Aorta (tissue), 5 donors: ENCODE measurements at regions not wholly inside any gene's neighbourhood (a gene's known extent, or its start where the extent isn't known, plus 50 kb on each side); places are given as distances from the start of the nearest gene placed in this dataset.

Experiments used
- ATAC-seq: fragments of 200-7000 bp; cut with Tn5 transposase; one replicate; pipeline ENCODE4 v1.9.1; 2022; ENCODE audit warnings: moderate library complexity; ENCODE audit not compliant: low FRiP score
- DNase-seq, 2 donors: peaks; one replicate each; pipeline ENCODE4 v3.0.0-alpha.2; 2020
- H3K27ac ChIP-seq, 2 donors: one replicate each; pipeline ENCODE4 v1.5.1; 2013; ENCODE audit warnings: low read length in 2 of 2, mild to moderate bottlenecking in 2 of 2, moderate library complexity in 2 of 2, control low read depth in 1 of 2, inconsistent platforms in 1 of 2, low read depth in 1 of 2
- H3K27me3 ChIP-seq, 2 donors: one replicate each; pipeline ENCODE4 v1.6.1; 2013; ENCODE audit warnings: control low read depth in 1 of 2, low read length in 1 of 2, mild to moderate bottlenecking in 1 of 2, moderate library complexity in 1 of 2; ENCODE audit not compliant: insufficient read depth in 2 of 2, control insufficient read depth in 1 of 2
- H3K36me3 ChIP-seq, 2 donors: one replicate each; pipeline ENCODE4 v1.6.1; 2013; ENCODE audit warnings: control low read depth in 1 of 2, low read length in 1 of 2, mild to moderate bottlenecking in 1 of 2; ENCODE audit not compliant: insufficient read depth in 2 of 2, control insufficient read depth in 1 of 2
- H3K4me1 ChIP-seq, 2 donors: one replicate each; pipeline ENCODE4 v1.6.1; 2013; ENCODE audit warnings: low read length in 2 of 2, control low read depth in 1 of 2, mild to moderate bottlenecking in 1 of 2, moderate library complexity in 1 of 2; ENCODE audit not compliant: insufficient read depth in 2 of 2, control insufficient read depth in 1 of 2
- H3K4me3 ChIP-seq, 2 donors: one replicate each; pipeline ENCODE4 v1.5.1; 2013; ENCODE audit warnings: low read length in 2 of 2, control low read depth in 1 of 2, mild to moderate bottlenecking in 1 of 2
- H3K9me3 ChIP-seq: one replicate; pipeline ENCODE4 v1.6.1; 2013; ENCODE audit warnings: mild to moderate bottlenecking, low read length; ENCODE audit not compliant: control insufficient read depth
- WGBS, 2 donors: extraction: QIAGEN DNeasy Blood & Tissue Kit; methylation state at CpG; one replicate each; pipeline ENCODE4 v1.1.7; 2013; 5-methylcytosine and 5-hydroxymethylcytosine counted together
- intact Hi-C, 2 donors: fragments of 100-400 bp; cut with DNase I; formaldehyde crosslinking; loops; one replicate each; pipeline versions ENCODE4 v1.14.2 to v1.15.0; 2022
- donor health status: healthy with polysubstance abuse.
- donor health status: Bipolar disorder and iron deficiency.
- donor health status: DM: no; HTN: no; CAD: no.
- donor health status: DM: no; HTN: no; CAD: no.
- donor health status: DM: yes; HTN: yes; CAD: no.

- DNase-seq (no peak), ATAC-seq (no peak)
- Histone ChIP-seq H3K27ac (no peak overlapping the region), H3K4me1 (no peaks in the 10 kb centered on the region), H3K4me3 (no peak overlapping the region), H3K36me3 (no peaks in the 10 kb centered on the region), H3K9me3 (no peaks in the 10 kb centered on the region), H3K27me3 (no peaks in the 10 kb centered on the region)
- intact Hi-C loops = no loop called here
- WGBS, 2 donors = 83 to 86% methylated on average over 8 of the region's 8 CpGs
These were observed 74.1 kb upstream of the SNRPN start for GRCh38 chr15:24880663-24881062.

- no peak overlapping the region for H3K4me3 ChIP-seq
- no peaks in the 10 kb centered on the region for H3K4me1 ChIP-seq
- H3K27ac ChIP-seq = no peak overlapping the region
- DNase-seq (no peak), ATAC-seq (no peak)
- H3K27me3 ChIP-seq = no peaks in the 10 kb centered on the region
- no peaks in the 10 kb centered on the region for H3K9me3 ChIP-seq
- intact Hi-C loops = no loop called here
- WGBS, 2 donors = 81 to 89% methylated on average over 3 of the region's 3 CpGs
- no peaks in the 10 kb centered on the region for H3K36me3 ChIP-seq
These were observed 68.2 kb upstream of the SNRPN start for GRCh38 chr15:24886538-24886937.

GRCh38 chr15:24898715-24899272 lies 56.0 kb upstream of the SNRPN start:
- 68% methylated on average over 8 of the region's 8 CpGs for WGBS, 2 donors
- Histone ChIP-seq H3K4me1 (no peaks in the 10 kb centered on the region), H3K36me3 (no peaks in the 10 kb centered on the region), H3K9me3 (no peaks in the 10 kb centered on the region), H3K27ac (no peak overlapping the region), H3K27me3 (no peaks in the 10 kb centered on the region), H3K4me3 (no peak overlapping the region)
- ATAC-seq (no peak), DNase-seq (no peak)
- intact Hi-C loops = no loop called here

- Histone ChIP-seq H3K4me1 (no peaks in the 10 kb centered on the region), H3K27me3 (no peaks in the 10 kb centered on the region), H3K27ac (no peak overlapping the region), H3K36me3 (no peaks in the 10 kb centered on the region), H3K9me3 (no peaks in the 10 kb centered on the region), H3K4me3 (no peak overlapping the region)
- no peak for DNase-seq
- 72 to 73% methylated on average over 3 of the region's 3 CpGs for WGBS, 2 donors
- intact Hi-C loops = no loop called here
- no peak for ATAC-seq
These were observed 55.4 kb upstream of the SNRPN start for GRCh38 chr15:24899367-24899766.

GRCh38 chr15:24899795-24900194 lies 55.0 kb upstream of the SNRPN start:
- H3K36me3 ChIP-seq = no peaks in the 10 kb centered on the region
- no peak for DNase-seq
- ATAC-seq = no peak
- WGBS, 2 donors = 15 to 33% methylated on average over 2 of the region's 2 CpGs
- no peaks in the 10 kb centered on the region for H3K4me1 ChIP-seq
- no peak overlapping the region for H3K4me3 ChIP-seq
- no peaks in the 10 kb centered on the region for H3K9me3 ChIP-seq
- no peaks in the 10 kb centered on the region for H3K27me3 ChIP-seq
- intact Hi-C loops = no loop called here
- no peak overlapping the region for H3K27ac ChIP-seq

GRCh38 chr15:24901409-24901808 lies 53.4 kb upstream of the SNRPN start:
- H3K36me3 ChIP-seq = no peaks in the 10 kb centered on the region

More at GRCh38 chr15:24901409-24901808, 53.4 kb upstream of the SNRPN start:
- intact Hi-C loops = no loop called here
- ATAC-seq (no peak), DNase-seq (no peak)
- Histone ChIP-seq H3K4me1 (no peaks in the 10 kb centered on the region), H3K27ac (no peak overlapping the region), H3K9me3 (no peaks in the 10 kb centered on the region), H3K27me3 (no peaks in the 10 kb centered on the region), H3K4me3 (no peak overlapping the region)
- WGBS, 2 donors = 75 to 89% methylated on average over 3 of the region's 3 CpGs
